VCaP (cell line): ENCODE measurements at regions not wholly inside any gene's neighbourhood (a gene's known extent, or its start where the extent isn't known, plus 50 kb on each side); places are given as distances from the start of the nearest gene placed in this dataset.

Experiments
- H3K27ac ChIP-seq: fragments of 450-650 bp; 2 replicates; pipeline ENCODE4 v1.5.1; 2017
- CTCF ChIP-seq: fragments of 450-650 bp; conservative IDR thresholded peaks from 2 replicates; pipeline ENCODE4 v1.5.1; 2017; ENCODE audit warnings: mild to moderate bottlenecking, moderate library complexity

- TF ChIP-seq CTCF, result no peak
- H3K27ac ChIP-seq, result no peak overlapping the region
These were observed 82.5 kb upstream of the MYT1L start for GRCh38 chr2:2413525-2413924.

DNA sequence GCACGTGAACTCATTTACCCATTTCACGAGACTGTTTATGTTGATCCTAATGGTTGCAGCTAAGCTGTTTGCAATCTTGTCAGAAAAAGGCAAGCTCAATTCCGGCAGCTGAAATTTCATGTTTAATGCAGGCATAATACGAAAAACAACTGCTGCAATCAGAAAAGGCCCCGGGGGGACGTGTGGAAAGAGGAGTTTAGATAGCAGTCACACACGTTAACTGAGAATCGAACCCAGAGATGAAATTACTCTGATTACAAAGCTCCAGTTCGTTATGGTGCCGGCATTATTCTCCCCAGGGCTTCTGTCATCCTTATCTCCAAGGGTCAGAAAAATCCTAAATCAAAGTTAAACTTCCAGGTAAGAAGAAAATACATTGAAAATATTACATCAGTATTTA is 79.9 kb upstream of the MYT1L start:
- H3K27ac ChIP-seq, result no peak overlapping the region
- TF ChIP-seq CTCF, result no peak

DNA sequence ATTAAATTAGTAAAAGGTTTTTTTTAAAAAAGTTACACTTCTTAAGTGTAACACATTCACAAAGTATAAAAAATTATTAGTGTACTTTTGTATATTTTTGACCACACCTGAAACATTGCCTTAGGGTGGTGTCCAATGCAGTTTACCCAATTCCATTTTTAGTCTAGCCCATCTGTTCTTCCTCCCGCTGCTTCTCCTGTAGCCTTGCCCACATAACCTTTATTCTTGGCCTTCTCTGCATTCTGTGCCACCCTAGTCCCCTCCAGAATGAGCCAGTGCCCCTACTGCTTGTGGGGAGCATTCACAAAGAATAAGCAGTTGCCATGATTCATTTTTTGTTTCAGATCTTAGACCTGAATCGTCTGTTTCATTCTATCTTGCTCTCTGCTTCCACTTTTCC is 78.4 kb upstream of the MYT1L start:
- no peak for TF ChIP-seq CTCF
- no peak overlapping the region for H3K27ac ChIP-seq

DNA sequence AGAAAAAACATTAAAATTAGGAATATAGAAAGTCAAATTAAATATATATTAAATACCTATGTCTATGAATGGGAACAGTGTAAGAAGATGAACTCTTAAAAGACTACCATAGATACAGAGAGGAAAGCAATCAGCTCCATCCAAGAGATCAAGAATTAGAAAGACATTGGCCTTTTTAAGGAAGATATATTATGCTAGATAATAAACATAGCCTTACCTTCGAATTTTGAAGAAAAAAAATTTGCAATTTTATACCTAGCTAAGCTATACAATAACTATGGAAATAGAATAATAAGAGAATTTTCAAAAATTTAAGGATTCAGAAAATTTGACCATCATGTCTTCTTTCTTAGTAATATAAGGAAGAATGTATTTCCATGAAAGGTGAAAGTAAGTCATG is 74.7 kb upstream of the MYT1L start:
- TF ChIP-seq CTCF, result no peak
- H3K27ac ChIP-seq, result no peak overlapping the region

GRCh38 chr2:2400286-2401038 is 69.4 kb upstream of the MYT1L start:
- H3K27ac ChIP-seq, result no peak overlapping the region
- no peak for TF ChIP-seq CTCF

DNA sequence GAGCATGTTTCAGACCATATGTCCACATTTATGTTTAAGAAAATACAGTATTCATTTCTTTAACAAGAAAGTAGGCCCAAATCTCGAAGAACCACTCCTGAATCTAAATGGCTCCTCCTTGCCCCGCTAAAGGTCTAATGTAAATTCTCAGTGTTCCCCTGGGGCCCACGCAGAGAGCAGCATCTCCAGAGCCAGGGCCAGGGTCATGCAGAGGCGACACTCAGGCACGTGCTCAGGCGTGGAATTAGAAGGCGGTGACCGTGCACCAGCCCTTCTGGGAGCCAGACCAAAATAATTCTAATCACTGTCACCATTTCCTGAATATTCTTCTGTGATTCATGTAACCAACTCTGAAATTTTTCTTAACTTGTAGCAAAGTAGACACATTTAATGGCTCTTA is 68.3 kb upstream of the MYT1L start:
- no peak overlapping the region for H3K27ac ChIP-seq
- no peak for TF ChIP-seq CTCF

- TF ChIP-seq CTCF, result no peak
- no peak overlapping the region for H3K27ac ChIP-seq
These were observed 61.3 kb upstream of the MYT1L start for GRCh38 chr2:2392332-2392731.
